ENCODE measurements at regions not wholly inside any gene's neighbourhood (a gene's known extent, or its start where the extent isn't known, plus 50 kb on each side); places are given as distances from the start of the nearest gene placed in this dataset.

GRCh38 chr5:10122076-10122726 lies 127.5 kb downstream of the ATPSCKMT start:
- TF ChIP-seq FEZF1 (tag by site-specific recombination; IDR thresholded peaks at IDR 0.05) (no peak), CTCF (tag by site-specific recombination; IDR thresholded peaks at IDR 0.05) (no peak), ZNF776 (tag by site-specific recombination; IDR thresholded peaks at IDR 0.05; ENCODE audit: borderline replicate concordance) (no peak), ZNF37A (tag by site-specific recombination; IDR thresholded peaks at IDR 0.05) (no peak), HOXA7 (CRISPR knock-in tag; IDR thresholded peaks at IDR 0.05; ENCODE audit: borderline replicate concordance) (no peak), ZNF221 (tag by site-specific recombination; IDR thresholded peaks at IDR 0.05; ENCODE audit: borderline replicate concordance) (no peak), ZNF10 (tag by site-specific recombination; IDR thresholded peaks at IDR 0.05) (no peak), ATF2 (tag by site-specific recombination; IDR thresholded peaks at IDR 0.05; ENCODE audit: low read depth) (no peak), ZNF302 (tag by site-specific recombination; IDR thresholded peaks at IDR 0.05; ENCODE audit: low read depth) (no peak), ZNF404 (tag by site-specific recombination; IDR thresholded peaks at IDR 0.05) (no peak), BCL11B (tag by site-specific recombination; IDR thresholded peaks at IDR 0.05; ENCODE audit: low read depth) (no peak), ZNF433 (tag by site-specific recombination; IDR thresholded peaks at IDR 0.05; ENCODE audit: low read depth) (no peak)

Data from HEK293 (cell line).